ENCODE measurements at regions not wholly inside any gene's neighbourhood (a gene's known extent, or its start where the extent isn't known, plus 50 kb on each side); places are given as distances from the start of the nearest gene placed in this dataset.
"Not testable (repeated sequence)": the region's sequence is repeated elsewhere in the genome, so short reads cannot be mapped to it uniquely, and the experiment has no call there.

DNA sequence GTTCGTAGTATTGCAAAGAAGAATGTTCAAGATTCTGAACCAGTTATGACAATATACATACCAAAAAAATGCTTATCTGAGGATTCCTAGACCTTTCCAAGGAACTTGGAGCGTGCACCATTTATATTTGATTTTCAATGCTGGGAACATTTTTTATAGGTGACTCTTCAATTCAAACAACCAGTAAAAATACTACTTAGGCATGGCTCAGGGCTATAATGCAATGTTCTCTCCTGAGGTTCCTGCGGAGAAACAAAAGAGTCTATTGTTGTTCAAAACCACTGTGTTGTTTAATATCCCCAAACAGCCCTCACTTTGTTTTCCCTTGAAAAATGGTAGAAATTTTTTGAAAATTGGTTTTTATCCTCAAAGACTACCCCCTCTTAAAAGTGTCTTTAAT, 335.7 kb upstream of the IZUMO3 start:
- TF ChIP-seq GATA1 (IDR thresholded peaks at IDR 0.05; ENCODE audit: low read depth, low read length) (no peak), POLR2A (IDR thresholded peaks at IDR 0.05; ENCODE audit: low read length) (no peak)
- no peak for DNase-seq

DNA sequence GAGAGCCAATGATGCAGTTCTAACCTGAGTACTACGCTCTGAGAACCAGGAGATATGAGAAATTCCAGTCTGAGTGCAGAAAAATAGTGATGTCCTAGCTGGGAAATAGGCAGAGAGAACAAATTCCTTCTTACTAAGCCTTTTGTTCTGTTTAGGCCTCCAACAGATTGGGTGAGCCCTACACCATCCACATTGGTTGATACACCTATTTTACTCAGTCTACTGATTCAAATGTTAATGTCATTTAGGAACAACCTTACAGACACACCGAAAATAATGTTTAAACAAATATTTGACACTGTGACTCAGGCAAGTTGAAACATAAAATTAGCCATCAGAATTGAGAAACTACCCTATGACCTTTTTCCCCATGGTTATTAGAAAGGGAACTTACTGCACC, 333.9 kb upstream of the IZUMO3 start:
- DNase-seq = no peak
- TF ChIP-seq POLR2A (IDR thresholded peaks at IDR 0.05; ENCODE audit: low read length) (no peak), GATA1 (IDR thresholded peaks at IDR 0.05; ENCODE audit: low read depth, low read length) (no peak)

DNA sequence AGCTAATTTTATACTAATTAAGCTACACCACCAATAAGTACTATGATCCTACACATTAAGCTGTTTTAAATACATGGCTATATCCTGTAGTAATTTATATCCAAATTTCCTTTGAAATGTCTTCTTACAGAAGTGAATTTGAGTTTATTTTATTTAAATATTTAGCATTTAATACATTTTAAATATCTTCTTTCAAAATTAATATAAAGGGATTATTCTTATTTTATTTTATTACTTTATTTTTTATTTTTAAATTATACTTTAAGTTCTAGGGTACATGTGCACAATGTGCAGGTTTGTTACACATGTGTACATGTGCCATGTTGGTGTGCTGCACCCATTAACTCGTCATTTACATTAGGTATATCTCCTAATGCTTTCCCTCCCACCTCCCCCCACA, 310.9 kb upstream of the IZUMO3 start:
- not testable (repeated sequence) for DNase-seq

DNA sequence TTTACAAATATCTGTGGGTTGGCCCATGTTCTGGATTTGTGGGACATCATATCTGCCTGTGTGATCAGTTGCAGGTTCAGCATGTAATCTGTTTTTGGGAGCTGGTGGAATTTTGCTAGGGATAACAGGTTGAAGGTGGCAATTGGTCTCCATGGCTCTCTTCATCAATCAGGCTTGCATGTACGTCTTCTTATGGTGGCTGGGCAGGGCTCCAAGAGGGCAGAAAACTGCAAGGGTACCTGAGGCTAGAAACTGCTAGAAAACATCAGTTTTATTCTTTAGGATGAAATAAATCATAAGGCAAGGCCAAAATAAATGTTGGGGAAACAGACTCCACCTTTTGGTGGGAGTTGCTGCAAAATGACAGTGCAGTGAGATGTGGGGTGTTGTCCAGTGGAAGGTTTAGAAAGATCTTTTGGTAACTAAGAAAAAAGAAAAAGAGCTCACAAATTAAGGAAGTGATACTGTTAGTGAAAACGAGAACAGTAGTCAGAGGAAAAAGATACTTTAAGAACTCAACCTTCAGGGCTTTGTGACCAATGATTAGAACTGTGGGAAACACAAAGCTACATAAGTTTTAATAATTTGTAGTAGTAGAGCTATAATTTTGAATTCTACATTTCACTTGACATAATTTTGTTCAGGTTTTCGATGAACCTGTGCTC, 300.7 kb upstream of the IZUMO3 start:
- no peak for DNase-seq
- TF ChIP-seq POLR2A (IDR thresholded peaks at IDR 0.05; ENCODE audit: low read length) (no peak), GATA1 (IDR thresholded peaks at IDR 0.05; ENCODE audit: low read depth, low read length) (no peak)

DNA sequence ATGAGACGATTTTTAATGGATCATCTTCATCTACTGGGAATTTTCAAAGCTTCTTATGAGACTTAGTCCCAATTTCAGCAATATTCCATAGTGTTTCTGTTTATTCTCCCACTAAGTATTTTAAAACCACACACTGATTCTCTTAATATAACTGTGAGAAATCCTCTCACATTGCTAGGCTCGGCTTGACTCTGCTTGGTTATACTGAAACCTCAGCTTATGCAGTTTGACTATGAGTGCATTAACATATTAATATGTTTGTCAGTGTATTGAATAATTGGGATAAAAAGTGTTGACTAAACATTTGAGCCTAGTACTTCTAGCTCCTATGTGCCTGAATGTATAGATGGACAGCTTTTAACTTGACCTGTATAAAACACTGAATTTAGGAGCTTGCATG, 298.5 kb upstream of the IZUMO3 start:
- no peak for DNase-seq

DNA sequence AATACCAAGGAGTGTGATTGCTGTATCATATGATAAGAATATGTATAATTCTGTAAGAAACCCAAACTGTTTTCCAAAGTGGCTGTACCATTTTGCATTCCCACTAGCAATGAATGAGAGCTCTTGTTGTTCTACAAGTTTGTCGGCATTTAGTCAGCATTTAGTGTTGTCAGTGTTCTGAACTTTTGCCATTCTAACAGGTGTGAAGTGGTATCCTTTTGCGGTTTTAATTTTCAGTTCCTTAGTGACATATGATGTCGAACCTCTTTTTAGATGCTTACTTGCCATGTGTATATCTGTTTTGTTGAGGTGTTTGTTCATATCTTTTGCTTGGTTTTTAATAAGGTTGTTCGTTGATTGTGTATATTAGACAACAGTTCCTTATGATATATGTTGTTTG, 296.3 kb upstream of the IZUMO3 start:
- no peak for DNase-seq

More for the DNA sequence above, 298.5 kb upstream of the IZUMO3 start:
- TF ChIP-seq GATA1 (IDR thresholded peaks at IDR 0.05; ENCODE audit: low read depth, low read length) (no peak), POLR2A (IDR thresholded peaks at IDR 0.05; ENCODE audit: low read length) (no peak)

DNA sequence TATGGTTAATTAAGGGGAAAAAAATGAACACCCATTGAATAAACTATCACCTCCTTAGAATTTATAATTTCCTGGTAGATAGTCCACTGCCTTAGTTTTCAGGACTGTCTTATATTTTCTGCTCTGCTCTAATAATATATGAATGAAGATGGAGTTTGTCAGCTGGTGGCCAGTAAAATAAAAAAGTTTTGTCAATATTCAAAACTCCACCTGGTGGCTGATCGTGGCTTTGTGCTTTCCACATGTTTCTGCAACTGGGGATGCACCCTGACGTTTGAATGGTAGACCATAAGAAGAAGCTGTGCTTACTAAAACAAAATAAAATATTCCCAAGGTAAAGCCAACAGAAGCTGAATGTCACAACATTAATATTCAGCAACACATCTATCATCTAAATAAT, 286.6 kb upstream of the IZUMO3 start:
- TF ChIP-seq GATA1 (IDR thresholded peaks at IDR 0.05; ENCODE audit: low read depth, low read length) (no peak), POLR2A (IDR thresholded peaks at IDR 0.05; ENCODE audit: low read length) (no peak)
- DNase-seq = peak; percentile 1 to 11

More for the DNA sequence above, 296.3 kb upstream of the IZUMO3 start:
- TF ChIP-seq POLR2A (IDR thresholded peaks at IDR 0.05; ENCODE audit: low read length) (no peak), GATA1 (IDR thresholded peaks at IDR 0.05; ENCODE audit: low read depth, low read length) (no peak)

DNA sequence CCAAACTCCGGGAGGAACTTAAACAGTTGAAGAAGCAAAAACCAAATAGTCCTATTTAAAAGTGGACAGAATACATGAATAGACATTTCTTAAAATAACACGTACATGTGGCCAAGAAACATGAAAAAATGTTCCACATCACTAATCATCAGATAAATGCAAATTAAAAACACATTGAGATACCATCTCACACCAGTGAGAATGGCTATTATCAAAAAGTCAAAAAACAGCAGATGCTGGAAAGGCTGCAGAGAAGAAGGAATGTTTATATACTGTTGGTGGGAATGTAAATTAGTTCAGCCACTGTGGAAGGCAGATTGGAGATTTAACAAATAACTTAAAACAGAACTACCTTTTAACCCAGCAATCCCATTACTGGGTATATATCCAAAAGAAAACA, 283.0 kb upstream of the IZUMO3 start:
- DNase-seq = no peak
- TF ChIP-seq GATA1 (IDR thresholded peaks at IDR 0.05; ENCODE audit: low read depth, low read length) = no peak
- no peak for TF ChIP-seq POLR2A (IDR thresholded peaks at IDR 0.05; ENCODE audit: low read length)

DNA sequence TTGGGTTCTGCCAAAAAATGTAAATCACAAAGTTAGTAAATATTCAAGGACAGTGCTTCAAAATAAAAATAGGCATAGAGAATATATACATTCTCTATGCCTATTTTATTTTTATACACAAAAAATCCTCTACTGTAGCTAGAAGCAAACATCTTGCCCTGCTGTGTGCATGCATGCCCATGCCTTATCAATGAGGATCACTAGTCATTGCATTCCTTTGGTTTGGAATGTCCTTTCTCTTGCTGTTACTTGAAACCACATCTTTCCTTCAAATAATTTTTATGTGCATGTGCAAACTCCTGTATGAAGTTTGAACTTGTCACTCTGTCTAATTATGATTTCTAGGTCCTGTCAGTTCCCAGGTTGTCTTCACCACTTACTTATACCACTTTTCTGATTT, 278.9 kb upstream of the IZUMO3 start:
- TF ChIP-seq GATA1 (IDR thresholded peaks at IDR 0.05; ENCODE audit: low read depth, low read length) (no peak), POLR2A (IDR thresholded peaks at IDR 0.05; ENCODE audit: low read length) (no peak)
- no peak for DNase-seq

DNA sequence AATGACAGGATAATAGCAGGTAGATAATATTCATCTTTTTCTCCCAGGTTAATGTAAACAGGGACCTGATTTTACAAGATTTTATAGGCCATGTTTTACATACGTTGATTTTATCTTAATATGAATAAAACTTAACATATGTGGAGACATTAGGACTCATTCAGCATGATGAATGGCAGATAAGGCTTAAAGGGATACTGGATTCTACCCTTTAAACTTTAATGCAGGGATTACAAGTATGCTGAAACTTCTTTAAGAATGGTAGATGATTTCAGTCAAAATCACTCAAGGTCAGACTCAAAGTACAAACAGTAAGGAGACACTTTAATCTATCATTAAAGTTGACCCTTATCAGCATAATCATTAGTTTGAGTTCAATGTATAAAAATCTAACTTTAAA, 274.5 kb upstream of the IZUMO3 start:
- TF ChIP-seq POLR2A (IDR thresholded peaks at IDR 0.05; ENCODE audit: low read length) (no peak), GATA1 (IDR thresholded peaks at IDR 0.05; ENCODE audit: low read depth, low read length) (no peak)

DNA sequence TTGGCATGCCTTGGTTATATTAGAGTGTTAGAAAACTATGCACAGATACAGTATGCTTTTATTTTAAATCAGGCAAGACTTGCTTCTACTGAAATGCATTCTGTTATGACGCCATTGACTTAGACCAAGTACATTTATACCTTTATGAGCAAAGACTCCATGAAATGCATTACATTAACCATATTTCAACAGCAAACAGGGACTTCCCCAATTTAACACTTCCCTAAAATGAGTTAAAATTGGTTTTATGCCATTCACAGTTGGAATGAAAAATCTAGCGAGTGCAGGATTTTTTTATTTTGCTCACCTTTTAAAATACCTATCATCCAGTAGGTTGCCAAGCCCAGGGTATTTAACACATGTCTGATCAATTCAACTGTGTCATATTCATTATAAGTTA, 272.1 kb upstream of the IZUMO3 start:
- no peak for TF ChIP-seq GATA1 (IDR thresholded peaks at IDR 0.05; ENCODE audit: low read depth, low read length)
- no peak for TF ChIP-seq POLR2A (IDR thresholded peaks at IDR 0.05; ENCODE audit: low read length)
- no peak for DNase-seq

More for the DNA sequence above, 274.5 kb upstream of the IZUMO3 start:
- no peak for DNase-seq

DNA sequence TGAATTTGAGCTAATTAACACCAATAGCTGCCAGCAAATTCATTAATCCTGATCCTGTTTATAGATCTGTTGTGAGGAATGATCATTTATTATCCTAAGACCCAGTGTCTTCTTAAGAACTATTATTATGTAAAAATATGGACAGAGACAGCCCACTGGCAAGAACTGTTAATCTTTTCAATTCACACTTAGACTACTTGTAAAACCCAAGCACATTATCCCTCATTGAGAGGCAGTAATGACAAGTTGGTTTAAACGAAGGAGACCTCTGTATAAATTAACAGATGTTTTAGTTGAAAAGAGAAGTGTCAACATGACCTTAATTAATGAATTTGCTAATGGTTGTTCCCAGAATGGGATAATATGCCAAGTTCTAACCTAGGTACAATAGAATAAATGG, 270.3 kb upstream of the IZUMO3 start:
- DNase-seq = no peak

DNA sequence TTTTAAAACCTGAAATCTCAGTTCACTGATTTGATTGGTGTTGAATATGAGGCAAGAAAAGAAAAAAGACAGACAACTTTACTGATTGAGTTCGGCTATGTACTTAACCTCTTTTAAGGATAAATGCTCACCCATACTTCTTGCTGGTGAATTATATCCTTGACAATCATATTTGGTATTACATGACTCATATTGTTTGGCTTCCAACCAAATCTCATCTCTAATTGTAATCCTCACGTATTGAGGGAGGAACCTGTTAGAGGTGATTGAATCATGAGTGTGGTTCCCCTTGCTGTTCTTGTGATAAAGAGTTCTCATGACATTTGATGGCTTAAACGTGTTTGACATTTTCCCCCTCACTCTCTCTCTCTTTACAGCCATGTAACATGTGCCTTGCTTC, 255.6 kb upstream of the IZUMO3 start:
- no peak for DNase-seq
- TF ChIP-seq POLR2A (IDR thresholded peaks at IDR 0.05; ENCODE audit: low read length) (no peak), GATA1 (IDR thresholded peaks at IDR 0.05; ENCODE audit: low read depth, low read length) (no peak)

More for the DNA sequence above, 270.3 kb upstream of the IZUMO3 start:
- TF ChIP-seq GATA1 (IDR thresholded peaks at IDR 0.05; ENCODE audit: low read depth, low read length) (no peak), POLR2A (IDR thresholded peaks at IDR 0.05; ENCODE audit: low read length) (no peak)

DNA sequence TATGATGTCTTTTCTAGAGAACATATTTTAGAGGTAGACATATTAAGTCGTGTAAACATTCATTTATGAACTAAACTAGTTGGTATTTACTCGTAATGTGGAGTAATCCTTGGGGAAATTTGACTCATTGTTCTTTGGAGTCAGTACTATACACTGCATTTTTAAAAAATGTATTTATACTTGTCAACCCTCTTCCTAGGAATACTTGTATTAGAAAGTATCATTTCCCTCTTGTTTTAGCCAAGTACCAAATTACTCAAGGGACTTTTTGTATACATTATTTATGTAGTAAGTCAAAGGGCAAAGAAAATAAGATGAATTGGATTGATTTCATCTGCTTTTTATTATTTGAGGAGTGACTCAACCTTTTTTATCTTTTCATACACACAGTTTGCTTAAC, 248.1 kb upstream of the IZUMO3 start:
- no peak for TF ChIP-seq GATA1 (IDR thresholded peaks at IDR 0.05; ENCODE audit: low read depth, low read length)
- TF ChIP-seq POLR2A (IDR thresholded peaks at IDR 0.05; ENCODE audit: low read length) = no peak
- no peak for DNase-seq

DNA sequence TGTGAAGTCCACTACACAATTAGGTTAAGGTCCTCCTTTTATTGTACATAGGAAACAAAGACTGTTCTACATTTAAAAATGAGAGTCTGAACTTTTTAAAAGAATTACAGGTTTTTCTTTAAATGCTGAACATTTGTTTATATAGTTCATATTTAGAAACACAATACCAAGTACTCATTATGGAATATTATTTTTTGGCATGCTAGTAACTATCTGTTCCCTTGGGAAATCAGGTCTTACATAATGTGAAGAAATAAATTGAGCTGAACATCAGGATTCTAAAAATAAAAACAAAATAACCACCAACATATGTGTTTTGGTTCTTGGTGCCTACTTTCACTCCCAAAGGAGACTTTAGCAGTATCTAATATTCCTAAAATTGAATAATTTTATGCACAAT, 230.5 kb upstream of the IZUMO3 start:
- TF ChIP-seq POLR2A (IDR thresholded peaks at IDR 0.05; ENCODE audit: low read length) (no peak), GATA1 (IDR thresholded peaks at IDR 0.05; ENCODE audit: low read depth, low read length) (no peak)

DNA sequence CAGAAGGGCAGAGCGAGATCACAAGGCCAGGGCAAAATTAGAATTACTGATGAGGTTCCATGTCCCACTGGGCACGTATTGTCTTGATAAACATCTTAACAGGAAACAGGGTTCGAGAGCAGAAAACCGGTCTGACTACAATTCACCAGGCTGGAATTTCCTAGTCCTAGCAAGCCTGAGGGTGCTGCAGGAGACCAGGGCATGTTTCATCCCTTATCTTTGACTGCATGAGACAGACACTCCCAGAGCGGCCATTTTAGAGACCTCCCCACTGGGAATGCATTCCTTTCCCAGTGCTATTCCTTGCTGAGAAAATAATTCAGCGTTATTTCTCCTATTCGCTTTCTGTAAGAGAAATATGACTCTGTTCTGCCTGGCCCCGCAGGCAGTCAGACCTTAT, 228.5 kb upstream of the IZUMO3 start:
- not testable (repeated sequence) for DNase-seq

More for the DNA sequence above, 230.5 kb upstream of the IZUMO3 start:
- no peak for DNase-seq
